Right atrium auricular region (tissue), 2 donors: ENCODE measurements at regions not wholly inside any gene's neighbourhood (a gene's known extent, or its start where the extent isn't known, plus 50 kb on each side); places are given as distances from the start of the nearest gene placed in this dataset.

Experiments
- DNase-seq: peaks from one replicate; pipeline ENCODE4 v3.0.0-alpha.2; 2019; ENCODE audit warnings: low spot score
- H3K27ac ChIP-seq, 2 donors: fragments of 200-600 bp; sonication (generic); 1 replicate in 1 of 2; 2 replicates in 1 of 2; pipeline ENCODE4 v1.5.1; 2016 to 2019
- H3K27me3 ChIP-seq, 2 donors: fragments of 200-600 bp; sonication (generic); one replicate each; pipeline versions ENCODE4 v1.5.1 to v1.6.0; 2017 to 2019
- H3K36me3 ChIP-seq: fragments of 200-600 bp; sonication (generic); one replicate; pipeline ENCODE4 v1.5.1; 2016
- H3K4me1 ChIP-seq, 2 donors: fragments of 200-600 bp; sonication (generic); one replicate each; pipeline versions ENCODE4 v1.5.1 to v1.6.0; 2017 to 2019
- H3K4me3 ChIP-seq, 2 donors: fragments of 200-600 bp; sonication (generic); 1 replicate in 1 of 2; 2 replicates in 1 of 2; pipeline ENCODE4 v1.5.1; 2017 to 2019; ENCODE audit warnings: mild to moderate bottlenecking in 1 of 2, moderate library complexity in 1 of 2
- H3K9me3 ChIP-seq, 2 donors: fragments of 200-600 bp; sonication (generic); one replicate each; pipeline ENCODE4 v1.5.1; 2019
- CTCF ChIP-seq, 2 donors: fragments of 200-600 bp; sonication (generic); IDR thresholded peaks; one replicate each; pipeline ENCODE4 v1.5.1; 2019; ENCODE audit warnings: antibody characterized with exemption in 2 of 2

- no peaks in the 10 kb centered on the region for H3K4me1 ChIP-seq
- no peaks in the 10 kb centered on the region for H3K36me3 ChIP-seq
- DNase-seq = no peak
- H3K27ac ChIP-seq = no peak overlapping the region
- H3K9me3 ChIP-seq = no peaks in the 10 kb centered on the region
- no peak for TF ChIP-seq CTCF (IDR thresholded peaks at IDR 0.05)
- H3K27me3 ChIP-seq = no peaks in the 10 kb centered on the region
- H3K4me3 ChIP-seq = no peak overlapping the region
Measured at GRCh38 chr12:87464565-87464964, 564.6 kb downstream of the C12orf50 start.

GRCh38 chr12:87444039-87444438 is 585.2 kb downstream of the C12orf50 start:
- no peaks in the 10 kb centered on the region for H3K4me1 ChIP-seq
- no peak for TF ChIP-seq CTCF (IDR thresholded peaks at IDR 0.05)
- no peak overlapping the region for H3K27ac ChIP-seq
- DNase-seq = no peak
- H3K27me3 ChIP-seq = no peaks in the 10 kb centered on the region
- H3K9me3 ChIP-seq = no peaks in the 10 kb centered on the region
- no peak overlapping the region for H3K4me3 ChIP-seq
- no peaks in the 10 kb centered on the region for H3K36me3 ChIP-seq

- H3K4me1 ChIP-seq = no peaks in the 10 kb centered on the region
- no peak for DNase-seq
- no peak overlapping the region for H3K4me3 ChIP-seq
- H3K36me3 ChIP-seq = no peaks in the 10 kb centered on the region
- no peaks in the 10 kb centered on the region for H3K9me3 ChIP-seq
- no peak for TF ChIP-seq CTCF (IDR thresholded peaks at IDR 0.05)
- H3K27me3 ChIP-seq = no peaks in the 10 kb centered on the region
- H3K27ac ChIP-seq = no peak overlapping the region
Measured at GRCh38 chr12:87441511-87441910, 587.7 kb downstream of the C12orf50 start.

- DNase-seq = no peak
- Histone ChIP-seq H3K27me3 (no peaks in the 10 kb centered on the region), H3K4me1 (no peaks in the 10 kb centered on the region), H3K9me3 (no peaks in the 10 kb centered on the region), H3K4me3 (no peak overlapping the region), H3K36me3 (no peaks in the 10 kb centered on the region), H3K27ac (no peak overlapping the region)
- no peak for TF ChIP-seq CTCF (IDR thresholded peaks at IDR 0.05)
Measured at GRCh38 chr12:87439990-87440827, 589.0 kb downstream of the C12orf50 start.

GRCh38 chr12:87430444-87430843 is 598.8 kb downstream of the C12orf50 start:
- no peak for DNase-seq
- H3K4me3 ChIP-seq = no peak overlapping the region
- H3K4me1 ChIP-seq = no peaks in the 10 kb centered on the region
- no peaks in the 10 kb centered on the region for H3K9me3 ChIP-seq
- no peak for TF ChIP-seq CTCF (IDR thresholded peaks at IDR 0.05)
- no peaks in the 10 kb centered on the region for H3K36me3 ChIP-seq
- no peaks in the 10 kb centered on the region for H3K27me3 ChIP-seq
- H3K27ac ChIP-seq = no peak overlapping the region
